Heart left ventricle (tissue), 16 donors: ENCODE measurements at regions not wholly inside any gene's neighbourhood (a gene's known extent, or its start where the extent isn't known, plus 50 kb on each side); places are given as distances from the start of the nearest gene placed in this dataset.

Experiments used
- ATAC-seq, 4 donors: fragments of 200-7000 bp; cut with Tn5 transposase; one replicate each; pipeline ENCODE4 v1.9.1; 2020 to 2022; ENCODE audit warnings: moderate library complexity in 4 of 4, mild to moderate bottlenecking in 3 of 4, moderate number of reproducible peaks in 1 of 4
- DNase-seq, 5 donors: peaks; one replicate each; pipeline ENCODE4 v3.0.0-alpha.2; 2020
- H3K27ac ChIP-seq, 12 donors: fragments of 200-600 bp; sonication (generic) in 4 of 12; one replicate each; pipeline versions ENCODE4 v1.5.0 to v1.8.0; 2016 to 2022; ENCODE audit warnings: mild to moderate bottlenecking in 2 of 12
- H3K27me3 ChIP-seq, 9 donors: fragments of 200-600 bp; sonication (generic) in 2 of 9; one replicate each; pipeline versions ENCODE4 v1.5.1 to v1.8.0; 2016 to 2022; ENCODE audit warnings: mild to moderate bottlenecking in 3 of 9
- H3K36me3 ChIP-seq, 9 donors: fragments of 200-600 bp; sonication (generic) in 2 of 9; one replicate each; pipeline versions ENCODE4 v1.5.0 to v1.8.0; 2018 to 2022; ENCODE audit warnings: mild to moderate bottlenecking in 2 of 9
- H3K4me1 ChIP-seq, 12 donors: fragments of 200-600 bp; sonication (generic) in 4 of 12; one replicate each; pipeline versions ENCODE4 v1.5.0 to v1.8.0; 2016 to 2022; ENCODE audit warnings: mild to moderate bottlenecking in 3 of 12
- H3K4me3 ChIP-seq, 12 donors: fragments of 200-600 bp; sonication (generic) in 4 of 12; one replicate each; pipeline versions ENCODE4 v1.5.0 to v1.8.0; 2017 to 2022; ENCODE audit warnings: mild to moderate bottlenecking in 9 of 12, moderate library complexity in 4 of 12
- H3K9me3 ChIP-seq, 12 donors: fragments of 200-600 bp; sonication (generic) in 4 of 12; one replicate each; pipeline versions ENCODE4 v1.5.0 to v1.8.0; 2016 to 2022; ENCODE audit warnings: mild to moderate bottlenecking in 1 of 12
- POLR2A ChIP-seq, 2 donors: fragments of 450-650 bp; IDR thresholded peaks; one replicate each; pipeline ENCODE4 v1.6.1; 2017; ENCODE audit warnings: antibody characterized with exemption in 2 of 2, mild to moderate bottlenecking in 2 of 2, moderate library complexity in 2 of 2
- WGBS, 4 donors: extraction: QIAGEN DNeasy Blood & Tissue Kit in 2 of 4; methylation state at CpG; one replicate each; pipeline versions ENCODE4 v1.1.5 to v1.1.7; 2013 to 2018; 5-methylcytosine and 5-hydroxymethylcytosine counted together
- intact Hi-C, 10 donors: fragments of 100-400 bp; cut with DNase I; formaldehyde crosslinking; loops; one replicate each; pipeline versions ENCODE4 v1.11.1 to v1.14.2; 2022
- TF ChIP-seq, protein P1 (sequence below), 12 donors: fragments of 200-600 bp; sonication (generic) in 4 of 12; IDR thresholded peaks; one replicate each; pipeline versions ENCODE4 v1.5.0 to v1.8.0; 2018 to 2022; ENCODE audit warnings: antibody characterized with exemption in 12 of 12, mild to moderate bottlenecking in 5 of 12
- donor health status: ischemic (EF 13 %, LVEDD 7.1; RV severe dilation, severe dysfunction).
- donor health status: healthy with polysubstance abuse.
- donor health status: DM: no; HTN: yes; CAD: no.
- donor health status: DM: no; HTN: no; CAD: no.
- donor health status: ischemic (EF 25% LVEDD 6.9; RV normal size, moderate dysfunction).
- donor health status: ischemic (EF 25% LVEDD 5.7; RV mildly dilated, moderate dysfunction).
- donor health status: healthy.
- donor health status: DM: yes; HTN: yes; CAD: no.
- donor health status: ischemic (EF 35%, LVEDD 5.7; RV mildly dilated, moderate dysfunction).
- donor health status: nonischemic (EF 11% LVEDD 7.7; RV severe dilation, severe dysfunction).
- donor health status: DM: yes; HTN: yes; CAD: no.
- donor health status: PGD.
- donor health status: ischemic (EF 29% LVEDD 5.4; RV normal size, mild dysfunction).
- donor health status: nonischemic (EF 23%, LVEDD 6.1; RV moderate dilation, normal function).

DNA sequence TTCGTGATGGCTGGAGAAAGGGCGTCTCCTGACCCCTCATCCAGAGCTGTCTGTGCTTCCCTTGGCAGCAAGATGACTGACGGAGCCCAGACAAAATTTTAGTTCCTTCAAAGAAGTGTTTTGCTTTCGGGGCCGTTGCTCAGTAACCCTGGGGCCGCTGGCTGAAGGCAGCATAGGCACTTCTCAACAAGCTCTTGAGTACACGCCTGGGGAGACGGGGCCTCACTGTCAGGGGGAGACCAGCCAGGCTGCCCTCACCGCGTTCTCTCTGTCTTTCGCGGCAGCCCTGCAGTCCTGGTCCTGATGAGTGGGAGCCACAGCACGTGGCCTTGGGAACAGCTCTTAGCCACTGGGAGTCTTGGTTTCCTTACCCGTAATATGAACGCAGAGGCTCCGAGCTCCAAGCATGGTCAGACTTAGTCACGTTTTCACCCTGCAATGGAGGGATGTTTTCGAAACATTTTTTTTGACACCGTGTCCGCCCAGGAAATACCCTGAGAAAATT lies 86.0 kb downstream of the IRF8 start:
- WGBS, 4 donors: 63 to 69% (median 67%) methylated on average over 17 to 20 of the region's 20 CpGs
- H3K27me3 ChIP-seq: peaks cover 0 to 60% (median 11%) of the 10 kb centered on the region in 9 donors
- peak overlapping the region in 1 of 12 donors; percentile 66 for H3K27ac ChIP-seq
- H3K4me1 ChIP-seq: peaks cover 0 to 46% (median 0%) of the 10 kb centered on the region in 12 donors
- H3K36me3 ChIP-seq: no peaks in the 10 kb centered on the region
- no peaks in the 10 kb centered on the region for H3K9me3 ChIP-seq
- intact Hi-C loops: loop anchor here in 2 of 10 donors (10.0 kb wide), 2 partner anchors 80 to 160 kb away; no protein-coding TSS in a partner anchor
- no peak for TF ChIP-seq POLR2A (IDR thresholded peaks at IDR 0.05)
- TF ChIP-seq, protein P1, sequence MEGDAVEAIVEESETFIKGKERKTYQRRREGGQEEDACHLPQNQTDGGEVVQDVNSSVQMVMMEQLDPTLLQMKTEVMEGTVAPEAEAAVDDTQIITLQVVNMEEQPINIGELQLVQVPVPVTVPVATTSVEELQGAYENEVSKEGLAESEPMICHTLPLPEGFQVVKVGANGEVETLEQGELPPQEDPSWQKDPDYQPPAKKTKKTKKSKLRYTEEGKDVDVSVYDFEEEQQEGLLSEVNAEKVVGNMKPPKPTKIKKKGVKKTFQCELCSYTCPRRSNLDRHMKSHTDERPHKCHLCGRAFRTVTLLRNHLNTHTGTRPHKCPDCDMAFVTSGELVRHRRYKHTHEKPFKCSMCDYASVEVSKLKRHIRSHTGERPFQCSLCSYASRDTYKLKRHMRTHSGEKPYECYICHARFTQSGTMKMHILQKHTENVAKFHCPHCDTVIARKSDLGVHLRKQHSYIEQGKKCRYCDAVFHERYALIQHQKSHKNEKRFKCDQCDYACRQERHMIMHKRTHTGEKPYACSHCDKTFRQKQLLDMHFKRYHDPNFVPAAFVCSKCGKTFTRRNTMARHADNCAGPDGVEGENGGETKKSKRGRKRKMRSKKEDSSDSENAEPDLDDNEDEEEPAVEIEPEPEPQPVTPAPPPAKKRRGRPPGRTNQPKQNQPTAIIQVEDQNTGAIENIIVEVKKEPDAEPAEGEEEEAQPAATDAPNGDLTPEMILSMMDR (IDR thresholded peaks at IDR 0.05): no peak
- H3K4me3 ChIP-seq: no peak overlapping the region
- DNase-seq: peak in 2 of 5 donors; percentile 34 to 43
- peak in 1 of 4 donors; percentile 45 for ATAC-seq

DNA sequence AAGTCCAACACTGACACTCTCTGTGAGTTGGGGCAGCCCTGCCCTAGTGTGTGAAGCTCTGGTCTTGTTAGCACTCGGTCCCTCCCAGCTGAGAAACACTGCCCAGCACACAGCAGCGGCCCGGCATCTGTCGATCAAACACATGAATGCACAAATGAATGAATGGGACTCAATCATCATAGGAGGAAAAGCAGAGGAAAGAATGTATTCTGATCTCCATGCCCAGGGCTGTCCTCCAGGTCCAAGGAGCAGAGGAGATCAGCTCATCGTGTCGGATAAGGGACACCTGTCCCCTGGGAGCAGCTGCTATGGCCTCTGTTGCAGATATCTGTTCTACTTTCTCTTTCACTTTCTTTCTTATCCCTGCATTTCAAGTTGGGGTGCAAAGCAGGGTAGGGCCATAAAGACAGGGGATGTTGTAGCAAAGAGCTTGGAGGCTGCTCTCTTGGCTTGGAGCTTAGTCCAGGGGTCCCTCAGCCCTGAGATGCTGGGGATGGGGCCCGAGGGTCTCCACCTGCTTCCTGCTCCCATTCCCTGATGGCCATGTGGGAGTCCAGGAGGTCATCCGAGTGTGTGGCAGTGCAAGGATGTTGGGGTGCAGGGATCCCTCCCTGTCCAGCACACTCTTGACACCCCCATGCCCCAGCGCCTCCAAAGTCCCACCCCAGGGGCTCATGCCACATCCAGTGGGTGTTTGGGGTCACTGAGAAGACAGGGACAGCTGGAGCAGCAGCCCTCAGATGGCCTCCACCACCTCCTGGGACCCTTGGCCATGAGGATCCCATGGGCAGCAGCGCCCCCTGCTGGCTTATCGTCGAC lies 88.2 kb downstream of the IRF8 start:
- H3K4me1 ChIP-seq: peaks cover 0 to 46% (median 0%) of the 10 kb centered on the region in 12 donors
- intact Hi-C loops: loop anchor here in 8 of 10 donors (1.0 to 10.0 kb wide), 5 partner anchors 82 to 166 kb away; no protein-coding TSS in a partner anchor
- no peak overlapping the region for H3K27ac ChIP-seq
- DNase-seq: no peak
- 49 to 68% (median 59%) methylated on average over 9 to 12 of the region's 12 CpGs for WGBS, 4 donors
- TF ChIP-seq, protein P1 (IDR thresholded peaks at IDR 0.05): peak in 11 of 12 donors; percentile 25 to 66 (median 42)
- no peak for TF ChIP-seq POLR2A (IDR thresholded peaks at IDR 0.05)
- H3K36me3 ChIP-seq: no peaks in the 10 kb centered on the region
- peaks cover 0 to 59% (median 15%) of the 10 kb centered on the region in 9 donors for H3K27me3 ChIP-seq
- ATAC-seq: peak in 3 of 4 donors; percentile 5 to 30 (median 15)
- no peaks in the 10 kb centered on the region for H3K9me3 ChIP-seq
- peak overlapping the region in 5 of 12 donors; percentile 5 to 28 (median 18) for H3K4me3 ChIP-seq

DNA sequence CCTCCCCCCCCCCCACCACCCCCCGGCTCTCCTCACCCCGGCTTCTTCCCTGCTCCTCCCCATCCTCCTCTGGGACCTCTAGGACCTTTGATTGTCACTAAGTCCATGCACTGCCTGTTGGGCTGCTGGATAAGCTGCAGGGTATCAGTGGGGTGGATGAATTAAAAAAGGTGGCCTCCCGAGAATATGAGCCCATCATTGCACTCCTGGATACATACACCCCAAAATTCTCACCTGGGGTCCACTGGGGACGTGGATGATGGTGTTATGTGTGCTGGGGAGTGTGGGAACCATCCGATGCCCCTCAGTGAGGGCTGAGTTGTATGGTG lies 88.8 kb downstream of the IRF8 start:
- no peak overlapping the region for H3K27ac ChIP-seq
- peak in 1 of 4 donors; percentile 9 for ATAC-seq
- TF ChIP-seq, protein P1 (IDR thresholded peaks at IDR 0.05): peak in 6 of 12 donors; percentile 0 to 28 (median 12)
- TF ChIP-seq POLR2A (IDR thresholded peaks at IDR 0.05): no peak
- intact Hi-C loops: loop anchor here in 9 of 10 donors (1.0 to 10.0 kb wide), 5 partner anchors 83 to 167 kb away; no protein-coding TSS in a partner anchor
- WGBS, 4 donors: 38 to 52% (median 39%) methylated on average over 4 to 5 of the region's 5 CpGs
- no peak for DNase-seq
- no peaks in the 10 kb centered on the region for H3K36me3 ChIP-seq
- peaks cover 0 to 62% (median 16%) of the 10 kb centered on the region in 9 donors for H3K27me3 ChIP-seq
- peaks cover 0 to 41% (median 0%) of the 10 kb centered on the region in 12 donors for H3K4me1 ChIP-seq
- H3K9me3 ChIP-seq: no peaks in the 10 kb centered on the region
- H3K4me3 ChIP-seq: no peak overlapping the region

DNA sequence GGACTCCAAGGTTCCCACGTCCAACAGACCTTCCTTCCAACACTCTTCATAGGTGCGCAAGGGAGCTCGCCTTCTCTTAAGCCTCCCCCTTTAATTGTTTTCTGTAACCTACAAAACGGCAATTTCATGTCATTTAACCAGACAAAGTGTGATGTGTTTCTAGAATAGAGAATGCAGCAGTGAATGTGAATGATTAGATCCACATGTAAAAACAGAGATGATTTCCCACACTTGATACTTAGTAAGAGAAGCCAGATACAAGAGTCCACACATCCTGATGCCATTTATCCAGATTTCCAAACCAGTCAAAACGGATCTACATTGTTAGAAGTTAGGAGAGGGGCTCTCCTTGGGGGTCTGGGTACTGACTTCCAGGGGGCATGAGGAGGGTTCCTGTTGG lies 89.3 kb downstream of the IRF8 start:
- no peak overlapping the region for H3K4me3 ChIP-seq
- H3K9me3 ChIP-seq: no peaks in the 10 kb centered on the region
- TF ChIP-seq POLR2A (IDR thresholded peaks at IDR 0.05): no peak
- TF ChIP-seq, protein P1 (IDR thresholded peaks at IDR 0.05): no peak
- intact Hi-C loops: loop anchor here in 3 of 10 donors (1.0 to 10.0 kb wide), 3 partner anchors 84 to 167 kb away; no protein-coding TSS in a partner anchor
- DNase-seq (no peak), ATAC-seq (no peak)
- 66 to 77% (median 74%) methylated on average over 5 of the region's 5 CpGs for WGBS, 4 donors
- H3K36me3 ChIP-seq: no peaks in the 10 kb centered on the region
- peaks cover 0 to 67% (median 16%) of the 10 kb centered on the region in 9 donors for H3K27me3 ChIP-seq
- no peak overlapping the region for H3K27ac ChIP-seq
- H3K4me1 ChIP-seq: peaks cover 0 to 36% (median 0%) of the 10 kb centered on the region in 12 donors
